SK-N-SH treated with all-trans-retinoic acid at 6 μM for 48 hours (cell line): ENCODE measurements at regions not wholly inside any gene's neighbourhood (a gene's known extent, or its start where the extent isn't known, plus 50 kb on each side); places are given as distances from the start of the nearest gene placed in this dataset.

Source experiments
- ATAC-seq: fragments of 200-7000 bp; cut with Tn5 transposase; 3 replicates; pipeline ENCODE4 v1.9.1; 2020; ENCODE audit warnings: mild to moderate bottlenecking, moderate library complexity
- ARNTL ChIP-seq: fragments of 450-650 bp; formaldehyde crosslinking; IDR thresholded peaks from 2 replicates; pipeline ENCODE4 v1.5.0; 2020; ENCODE audit warnings: low read depth, mild to moderate bottlenecking, moderate library complexity, borderline replicate concordance
- BACH2 ChIP-seq: fragments of 250-450 bp; sonication (Bioruptor Pico); IDR thresholded peaks from 2 replicates; pipeline ENCODE4 v1.9.0; 2021; ENCODE audit warnings: mild to moderate bottlenecking, borderline replicate concordance
- CSDC2 ChIP-seq: fragments of 250-450 bp; sonication (Bioruptor Pico); IDR thresholded peaks from 2 replicates; pipeline ENCODE4 v1.5.0; 2020; ENCODE audit warnings: mild to moderate bottlenecking, moderate library complexity
- CSRNP3 ChIP-seq: fragments of 250-450 bp; sonication (Bioruptor Pico); IDR thresholded peaks from 2 replicates; pipeline ENCODE4 v1.5.1; 2021; ENCODE audit warnings: mild to moderate bottlenecking, moderate library complexity
- ESRRG ChIP-seq: fragments of 250-450 bp; sonication (Bioruptor Pico); IDR thresholded peaks from 2 replicates; pipeline ENCODE4 v1.6.1; 2021; ENCODE audit warnings: mild to moderate bottlenecking
- GLIS3 ChIP-seq: fragments of 250-450 bp; sonication (Bioruptor Pico); IDR thresholded peaks from 2 replicates; pipeline ENCODE4 v1.5.0; 2020; ENCODE audit warnings: mild to moderate bottlenecking, moderate library complexity
- ISL1 ChIP-seq: fragments of 250-450 bp; sonication (Bioruptor Pico); IDR thresholded peaks from 2 replicates; pipeline ENCODE4 v2.1.2; 2022; ENCODE audit warnings: mild to moderate bottlenecking, moderate library complexity
- OSR1 ChIP-seq: fragments of 250-450 bp; sonication (Bioruptor Pico); IDR thresholded peaks from 2 replicates; pipeline ENCODE4 v1.8.0; 2022; ENCODE audit warnings: moderate library complexity, mild to moderate bottlenecking, inconsistent platforms
- POU6F1 ChIP-seq: fragments of 250-450 bp; sonication (Bioruptor Pico); IDR thresholded peaks from 2 replicates; pipeline ENCODE4 v1.8.0; 2021; ENCODE audit warnings: low read depth, mild to moderate bottlenecking, moderate library complexity, borderline replicate concordance
- PPARA ChIP-seq: fragments of 250-450 bp; sonication (Bioruptor Pico); IDR thresholded peaks from 2 replicates; pipeline ENCODE4 v1.5.0; 2020; ENCODE audit warnings: mild to moderate bottlenecking, borderline replicate concordance
- RARB ChIP-seq: fragments of 250-450 bp; sonication (Bioruptor Pico); IDR thresholded peaks from 2 replicates; pipeline ENCODE4 v1.8.0; 2021; ENCODE audit warnings: mild to moderate bottlenecking, moderate library complexity
- SNAI2 ChIP-seq: fragments of 250-450 bp; sonication (Bioruptor Pico); IDR thresholded peaks from 2 replicates; pipeline ENCODE4 v1.5.0; 2020; ENCODE audit warnings: mild to moderate bottlenecking, moderate library complexity
- TCF4 ChIP-seq: fragments of 250-450 bp; sonication (Bioruptor Pico); IDR thresholded peaks from 2 replicates; pipeline ENCODE4 v1.8.0; 2021; ENCODE audit warnings: mild to moderate bottlenecking, moderate library complexity, borderline replicate concordance
- TOX ChIP-seq: fragments of 250-450 bp; sonication (Bioruptor Pico); IDR thresholded peaks from 2 replicates; pipeline ENCODE4 v1.8.0; 2021; ENCODE audit warnings: mild to moderate bottlenecking, moderate library complexity, borderline replicate concordance
- TSHZ2 ChIP-seq: fragments of 250-450 bp; sonication (Bioruptor Pico); IDR thresholded peaks from 2 replicates; pipeline ENCODE4 v1.5.0; 2020; ENCODE audit warnings: mild to moderate bottlenecking, moderate library complexity
- ZC3H10 ChIP-seq: fragments of 250-450 bp; sonication (Bioruptor Pico); IDR thresholded peaks from 2 replicates; pipeline ENCODE4 v1.5.1; 2021; ENCODE audit warnings: mild to moderate bottlenecking, moderate library complexity
- ZFP3 ChIP-seq: fragments of 250-450 bp; sonication (Bioruptor Pico); IDR thresholded peaks from 2 replicates; pipeline ENCODE4 v1.5.0; 2020; ENCODE audit warnings: mild to moderate bottlenecking, moderate library complexity
- ZFP30 ChIP-seq: fragments of 450-650 bp; formaldehyde crosslinking; IDR thresholded peaks from 2 replicates; pipeline ENCODE4 v1.5.0; 2022; ENCODE audit warnings: mild to moderate bottlenecking, moderate library complexity
- ZNF565 ChIP-seq: fragments of 450-650 bp; formaldehyde crosslinking; conservative IDR thresholded peaks from 2 replicates; pipeline ENCODE4 v1.5.0; 2020; ENCODE audit warnings: low read depth, mild to moderate bottlenecking, moderate library complexity
- ZNF70 ChIP-seq: fragments of 450-650 bp; formaldehyde crosslinking; IDR thresholded peaks from 2 replicates; pipeline ENCODE4 v1.5.0; 2020; ENCODE audit warnings: mild to moderate bottlenecking, moderate library complexity
- ZNF8 ChIP-seq: fragments of 450-650 bp; formaldehyde crosslinking; IDR thresholded peaks from 2 replicates; pipeline ENCODE4 v1.5.0; 2020; ENCODE audit warnings: mild to moderate bottlenecking, moderate library complexity
- TF ChIP-seq, protein P1 (sequence below): fragments of 250-450 bp; sonication (Bioruptor Pico); IDR thresholded peaks from 2 replicates; pipeline ENCODE4 v1.8.0; 2020; ENCODE audit warnings: mild to moderate bottlenecking, moderate library complexity, borderline replicate concordance

GRCh38 chr13:81987677-81988357, 1646.9 kb upstream of the SPRY2 start:
- no peak for ATAC-seq

GRCh38 chr13:81987159-81987558, 1646.2 kb upstream of the SPRY2 start:
- TF ChIP-seq ZFP30 (CRISPR knock-in tag) (no peak), GLIS3 (CRISPR knock-in tag) (no peak), CSRNP3 (CRISPR knock-in tag) (no peak), ZNF565 (CRISPR knock-in tag) (no peak), TSHZ2 (CRISPR knock-in tag) (no peak)
- ATAC-seq: no peak

More at GRCh38 chr13:81987677-81988357, 1646.9 kb upstream of the SPRY2 start:
- no peak for TF ChIP-seq TOX (CRISPR knock-in tag)
- TF ChIP-seq ZFP3 (CRISPR knock-in tag): no peak
- TF ChIP-seq ZNF565 (CRISPR knock-in tag): no peak
- no peak for TF ChIP-seq TSHZ2 (CRISPR knock-in tag)
- no peak for TF ChIP-seq ARNTL (CRISPR knock-in tag)
- no peak for TF ChIP-seq ZNF8 (CRISPR knock-in tag)
- no peak for TF ChIP-seq BACH2
- no peak for TF ChIP-seq ESRRG (CRISPR knock-in tag)
- no peak for TF ChIP-seq CSDC2 (CRISPR knock-in tag)
- no peak for TF ChIP-seq CSRNP3 (CRISPR knock-in tag)
- TF ChIP-seq OSR1: no peak
- no peak for TF ChIP-seq RARB (CRISPR knock-in tag)
- no peak for TF ChIP-seq PPARA (CRISPR knock-in tag)
- no peak for TF ChIP-seq ISL1
- no peak for TF ChIP-seq ZNF70 (CRISPR knock-in tag)
- TF ChIP-seq, protein P1, sequence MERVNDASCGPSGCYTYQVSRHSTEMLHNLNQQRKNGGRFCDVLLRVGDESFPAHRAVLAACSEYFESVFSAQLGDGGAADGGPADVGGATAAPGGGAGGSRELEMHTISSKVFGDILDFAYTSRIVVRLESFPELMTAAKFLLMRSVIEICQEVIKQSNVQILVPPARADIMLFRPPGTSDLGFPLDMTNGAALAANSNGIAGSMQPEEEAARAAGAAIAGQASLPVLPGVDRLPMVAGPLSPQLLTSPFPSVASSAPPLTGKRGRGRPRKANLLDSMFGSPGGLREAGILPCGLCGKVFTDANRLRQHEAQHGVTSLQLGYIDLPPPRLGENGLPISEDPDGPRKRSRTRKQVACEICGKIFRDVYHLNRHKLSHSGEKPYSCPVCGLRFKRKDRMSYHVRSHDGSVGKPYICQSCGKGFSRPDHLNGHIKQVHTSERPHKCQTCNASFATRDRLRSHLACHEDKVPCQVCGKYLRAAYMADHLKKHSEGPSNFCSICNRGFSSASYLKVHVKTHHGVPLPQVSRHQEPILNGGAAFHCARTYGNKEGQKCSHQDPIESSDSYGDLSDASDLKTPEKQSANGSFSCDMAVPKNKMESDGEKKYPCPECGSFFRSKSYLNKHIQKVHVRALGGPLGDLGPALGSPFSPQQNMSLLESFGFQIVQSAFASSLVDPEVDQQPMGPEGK (CRISPR knock-in tag): no peak
- TF ChIP-seq ZFP30 (CRISPR knock-in tag): no peak

DNA sequence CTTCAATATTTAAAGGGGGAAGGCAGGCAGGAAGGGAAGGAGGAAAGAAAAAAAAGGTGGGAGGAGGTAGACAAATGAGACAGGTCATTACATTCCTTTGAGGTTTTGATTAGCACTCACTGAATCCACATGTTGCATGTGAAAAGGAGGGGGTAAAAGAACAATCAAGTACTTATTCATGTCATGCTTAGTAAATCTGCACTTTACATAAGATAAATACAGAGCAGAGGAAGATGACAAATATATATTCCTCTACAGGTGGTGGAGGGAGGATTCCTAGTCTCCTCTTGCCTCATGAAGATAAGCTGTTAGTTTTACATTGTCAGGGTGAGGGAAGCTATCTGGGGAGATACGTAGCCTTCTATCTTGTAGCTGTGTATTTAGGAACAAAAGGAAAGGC, 1645.4 kb upstream of the SPRY2 start:
- ATAC-seq: no peak
- TF ChIP-seq TOX (CRISPR knock-in tag) (no peak), POU6F1 (CRISPR knock-in tag) (no peak), ZNF565 (CRISPR knock-in tag) (no peak), ARNTL (CRISPR knock-in tag) (no peak), CSDC2 (CRISPR knock-in tag) (no peak), ZNF70 (CRISPR knock-in tag) (no peak), ZFP3 (CRISPR knock-in tag) (no peak), ZC3H10 (CRISPR knock-in tag) (no peak), ZFP30 (CRISPR knock-in tag) (no peak), SNAI2 (CRISPR knock-in tag) (no peak), CSRNP3 (CRISPR knock-in tag) (no peak), TCF4 (CRISPR knock-in tag) (no peak)
